Liver (tissue), 8 donors: ENCODE measurements at regions not wholly inside any gene's neighbourhood (a gene's known extent, or its start where the extent isn't known, plus 50 kb on each side); places are given as distances from the start of the nearest gene placed in this dataset.

Experiments
- DNase-seq: peaks from one replicate; pipeline ENCODE4 v3.0.0-alpha.2; 2017; ENCODE audit warnings: low spot score
- H3K27ac ChIP-seq, 2 donors: one replicate each; pipeline ENCODE4 v1.7.0; 2013; ENCODE audit warnings: inconsistent platforms in 2 of 2, low read length in 2 of 2, control low read depth in 1 of 2, low read depth in 1 of 2, mild to moderate bottlenecking in 1 of 2
- H3K27me3 ChIP-seq, 4 donors: one replicate each; pipeline versions ENCODE4 v1.6.1 to v1.7.0; 2013; ENCODE audit warnings: low read length in 3 of 4, inconsistent platforms in 1 of 4, mild to moderate bottlenecking in 1 of 4, moderate library complexity in 1 of 4; ENCODE audit not compliant: control insufficient read depth in 4 of 4, insufficient read depth in 4 of 4
- H3K36me3 ChIP-seq, 4 donors: one replicate each; pipeline versions ENCODE4 v1.6.1 to v1.7.0; 2013; ENCODE audit warnings: low read length in 3 of 4, mild to moderate bottlenecking in 3 of 4, low read depth in 1 of 4, moderate library complexity in 1 of 4; ENCODE audit not compliant: control insufficient read depth in 4 of 4, insufficient read depth in 3 of 4
- H3K4me1 ChIP-seq, 4 donors: one replicate each; pipeline versions ENCODE4 v1.6.1 to v1.7.0; 2013; ENCODE audit warnings: low read length in 3 of 4, mild to moderate bottlenecking in 3 of 4, moderate library complexity in 1 of 4; ENCODE audit not compliant: control insufficient read depth in 4 of 4, insufficient read depth in 4 of 4
- H3K4me3 ChIP-seq, 3 donors: one replicate each; pipeline versions ENCODE4 v1.6.1 to v1.7.0; 2013; ENCODE audit warnings: low read length in 3 of 3, control low read depth in 1 of 3, low read depth in 1 of 3, mild to moderate bottlenecking in 1 of 3
- H3K9ac ChIP-seq, 2 donors: one replicate each; pipeline ENCODE4 v1.7.0; 2013; ENCODE audit warnings: low read length in 2 of 2, mild to moderate bottlenecking in 2 of 2, moderate library complexity in 2 of 2, control low read depth in 1 of 2, low read depth in 1 of 2
- H3K9me3 ChIP-seq, 4 donors: one replicate each; pipeline versions ENCODE4 v1.6.1 to v1.7.0; 2013; ENCODE audit warnings: low read length in 3 of 4; ENCODE audit not compliant: control insufficient read depth in 4 of 4
- ATF3 ChIP-seq: IDR thresholded peaks from 2 replicates; pipeline ENCODE4 v1.6.1; 2016; ENCODE audit warnings: antibody characterized with exemption
- CTCF ChIP-seq: fragments of 150-350 bp; IDR thresholded peaks from 2 replicates; pipeline ENCODE4 v1.5.1; 2017; ENCODE audit warnings: improper control_type of control experiment, low read depth, low read length; ENCODE audit not compliant: missing input control
- EGR1 ChIP-seq, 2 donors: IDR thresholded peaks; 2 replicates each; pipeline ENCODE4 v1.6.1; 2016 to 2018; ENCODE audit warnings: antibody characterized with exemption in 2 of 2, low read depth in 2 of 2
- FOXA1 ChIP-seq: IDR thresholded peaks from 2 replicates; pipeline ENCODE4 v1.6.1; 2016; ENCODE audit warnings: antibody characterized with exemption
- FOXA2 ChIP-seq: IDR thresholded peaks from 2 replicates; pipeline ENCODE4 v1.6.1; 2016; ENCODE audit warnings: antibody characterized with exemption
- GABPA ChIP-seq, 2 donors: IDR thresholded peaks in 1 of 2; conservative IDR thresholded peaks in 1 of 2; 2 replicates each; pipeline ENCODE4 v1.6.1; 2016; ENCODE audit warnings: antibody characterized with exemption in 2 of 2, mild to moderate bottlenecking in 1 of 2, moderate library complexity in 1 of 2
- HNF4A ChIP-seq, 2 donors: conservative IDR thresholded peaks; 2 replicates each; pipeline ENCODE4 v1.6.1; 2016; ENCODE audit warnings: antibody characterized with exemption in 2 of 2, mild to moderate bottlenecking in 2 of 2
- HNF4G ChIP-seq: IDR thresholded peaks from 2 replicates; pipeline ENCODE4 v1.6.1; 2016; ENCODE audit warnings: antibody characterized with exemption
- JUND ChIP-seq, 2 donors: IDR thresholded peaks; 2 replicates each; pipeline ENCODE4 v1.6.1; 2016; ENCODE audit warnings: antibody characterized with exemption in 2 of 2
- MAX ChIP-seq: IDR thresholded peaks from 2 replicates; pipeline ENCODE4 v1.6.1; 2016; ENCODE audit warnings: antibody characterized with exemption
- NR2F2 ChIP-seq: IDR thresholded peaks from 2 replicates; pipeline ENCODE4 v1.6.1; 2016; ENCODE audit warnings: antibody characterized with exemption
- RAD21 ChIP-seq, 2 donors: IDR thresholded peaks; 2 replicates each; pipeline ENCODE4 v1.6.1; 2016; ENCODE audit warnings: antibody characterized with exemption in 2 of 2, mild to moderate bottlenecking in 2 of 2
- REST ChIP-seq: IDR thresholded peaks from 2 replicates; pipeline ENCODE4 v1.6.1; 2016; ENCODE audit warnings: antibody characterized with exemption, mild to moderate bottlenecking
- RXRA ChIP-seq, 2 donors: IDR thresholded peaks; 2 replicates each; pipeline ENCODE4 v1.6.1; 2017 to 2018; ENCODE audit warnings: antibody characterized with exemption in 2 of 2, mild to moderate bottlenecking in 1 of 2
- SP1 ChIP-seq: IDR thresholded peaks from 2 replicates; pipeline ENCODE4 v1.6.1; 2018; ENCODE audit warnings: antibody characterized with exemption, mild to moderate bottlenecking
- TAF1 ChIP-seq: conservative IDR thresholded peaks from 2 replicates; pipeline ENCODE4 v1.6.1; 2016; ENCODE audit warnings: antibody characterized with exemption, mild to moderate bottlenecking
- YY1 ChIP-seq: IDR thresholded peaks from 2 replicates; pipeline ENCODE4 v1.6.1; 2016; ENCODE audit warnings: antibody characterized with exemption, mild to moderate bottlenecking
- ZBTB33 ChIP-seq: IDR thresholded peaks from 2 replicates; pipeline ENCODE4 v1.6.1; 2016; ENCODE audit warnings: antibody characterized with exemption
- WGBS: extraction: QIAGEN DNeasy Blood & Tissue Kit; methylation state at CpG from one replicate; pipeline ENCODE4 v1.1.7; 2013; 5-methylcytosine and 5-hydroxymethylcytosine counted together
- donor health status: healthy.
- donor health status: healthy.
- donor health status: healthy.
- donor health status: healthy.
- donor health status: healthy.

GRCh38 chr6:12506159-12506558, 210.4 kb upstream of the PHACTR1 start:
- 92% methylated on average over 2 of the region's 2 CpGs for WGBS
- no peaks in the 10 kb centered on the region for H3K36me3 ChIP-seq
- no peaks in the 10 kb centered on the region for H3K27me3 ChIP-seq
- no peaks in the 10 kb centered on the region for H3K9me3 ChIP-seq
- no peak for DNase-seq
- TF ChIP-seq RXRA (IDR thresholded peaks at IDR 0.05) = no peak
- no peak for TF ChIP-seq FOXA2
- no peak for TF ChIP-seq REST
- TF ChIP-seq EGR1 (IDR thresholded peaks at IDR 0.05; ENCODE audit: low read depth in 2 of 2) = no peak
- no peak for TF ChIP-seq SP1
- no peak for TF ChIP-seq YY1
- TF ChIP-seq FOXA1 = no peak
- TF ChIP-seq ZBTB33 = no peak
- H3K4me1 ChIP-seq = no peaks in the 10 kb centered on the region
- H3K9ac ChIP-seq = no peak overlapping the region
- H3K4me3 ChIP-seq = no peak overlapping the region
- H3K27ac ChIP-seq = no peak overlapping the region

GRCh38 chr6:12507636-12508035, 208.9 kb upstream of the PHACTR1 start:
- Histone ChIP-seq H3K4me3 (no peak overlapping the region), H3K9me3 (no peaks in the 10 kb centered on the region), H3K27me3 (no peaks in the 10 kb centered on the region), H3K9ac (no peak overlapping the region), H3K36me3 (no peaks in the 10 kb centered on the region), H3K27ac (no peak overlapping the region), H3K4me1 (no peaks in the 10 kb centered on the region)
- WGBS = 75% methylated on average over 3 of the region's 3 CpGs
- DNase-seq = no peak
- no peak for TF ChIP-seq NR2F2
- no peak for TF ChIP-seq RXRA (IDR thresholded peaks at IDR 0.05)
- no peak for TF ChIP-seq RAD21 (IDR thresholded peaks at IDR 0.05)
- TF ChIP-seq FOXA2 = no peak
- no peak for TF ChIP-seq REST
- TF ChIP-seq ATF3 = no peak
- TF ChIP-seq FOXA1 = no peak
- TF ChIP-seq CTCF = no peak
- TF ChIP-seq GABPA (IDR thresholded peaks at IDR 0.05 in 1 of 2, conservative IDR thresholded peaks at IDR 0.05 in 1 of 2) = no peak
- no peak for TF ChIP-seq JUND (IDR thresholded peaks at IDR 0.05)
- TF ChIP-seq EGR1 (IDR thresholded peaks at IDR 0.05; ENCODE audit: low read depth in 2 of 2) = no peak
- no peak for TF ChIP-seq MAX
- TF ChIP-seq YY1 = no peak
- TF ChIP-seq SP1 = no peak
- no peak for TF ChIP-seq HNF4G
- no peak for TF ChIP-seq HNF4A (conservative IDR thresholded peaks at IDR 0.05)
- no peak for TF ChIP-seq TAF1
- TF ChIP-seq ZBTB33 = no peak
